ENCODE measurements at regions not wholly inside any gene's neighbourhood (a gene's known extent, or its start where the extent isn't known, plus 50 kb on each side); places are given as distances from the start of the nearest gene placed in this dataset.

- 85% methylated on average over 4 of the region's 7 CpGs for WGBS (ENCODE audit: insufficient coverage)
- H2AFZ ChIP-seq (ENCODE audit: insufficient read depth, low read depth, low read length, poor library complexity, severe bottlenecking) = no peak overlapping the region
- TF ChIP-seq CTCF (IDR thresholded peaks at IDR 0.05) = no peak
- no peaks in the 10 kb centered on the region for H3K36me3 ChIP-seq (replicated peaks in 1 of 2; ENCODE audit: control insufficient read depth in 1 of 2, insufficient read depth in 2 of 2, low read length in 2 of 2)
- H4K20me1 ChIP-seq (ENCODE audit: insufficient read depth, low read length) = no peaks in the 10 kb centered on the region
- no peaks in the 10 kb centered on the region for H3K9me3 ChIP-seq (replicated peaks in 1 of 2; ENCODE audit: control insufficient read depth in 1 of 2, insufficient read depth in 1 of 2, low read length in 2 of 2)
- no peak overlapping the region for H3K27ac ChIP-seq (ENCODE audit: low read depth in 1 of 2, low read length in 2 of 2)
- no peaks in the 10 kb centered on the region for H3K4me1 Mint-ChIP-seq
- H3K9ac ChIP-seq (ENCODE audit: insufficient read depth, low read length, poor library complexity, severe bottlenecking) = no peak overlapping the region
- no peak for DNase-seq
- no peaks in the 10 kb centered on the region for H3K79me2 ChIP-seq (ENCODE audit: insufficient read depth, low read length)
- intact Hi-C loops (cut with micrococcal nuclease) = no loop called here
- no peak overlapping the region for H3K4me2 ChIP-seq (replicated peaks; ENCODE audit: extremely low read depth, low read length, poor library complexity, severe bottlenecking)
- H3K27me3 ChIP-seq (ENCODE audit: control insufficient read depth in 2 of 2, insufficient read depth in 2 of 2, low read length in 2 of 2) = no peaks in the 10 kb centered on the region
- no peak overlapping the region for H3K4me3 Mint-ChIP-seq
- no peaks in the 10 kb centered on the region for H3K4me1 ChIP-seq (ENCODE audit: control insufficient read depth in 1 of 2, insufficient read depth in 2 of 2, low read length in 2 of 2)
- peaks cover 0 to 4% (median 3%) of the 10 kb centered on the region in 7 donors for H3K9me3 Mint-ChIP-seq
- H3K27me3 Mint-ChIP-seq (ENCODE audit: low read depth in 3 of 3) = peaks cover 3 to 16% (median 7%) of the 10 kb centered on the region in 3 donors
- H3K36me3 Mint-ChIP-seq = no peaks in the 10 kb centered on the region
- no peak overlapping the region for H3K4me3 ChIP-seq (replicated peaks in 1 of 3; ENCODE audit: low read depth in 2 of 3, low read length in 3 of 3)
- no peak overlapping the region for H3K27ac Mint-ChIP-seq
Observed at GRCh38 chr2:238988105-238988504, 140.2 kb downstream of the TWIST2 start.

DNA sequence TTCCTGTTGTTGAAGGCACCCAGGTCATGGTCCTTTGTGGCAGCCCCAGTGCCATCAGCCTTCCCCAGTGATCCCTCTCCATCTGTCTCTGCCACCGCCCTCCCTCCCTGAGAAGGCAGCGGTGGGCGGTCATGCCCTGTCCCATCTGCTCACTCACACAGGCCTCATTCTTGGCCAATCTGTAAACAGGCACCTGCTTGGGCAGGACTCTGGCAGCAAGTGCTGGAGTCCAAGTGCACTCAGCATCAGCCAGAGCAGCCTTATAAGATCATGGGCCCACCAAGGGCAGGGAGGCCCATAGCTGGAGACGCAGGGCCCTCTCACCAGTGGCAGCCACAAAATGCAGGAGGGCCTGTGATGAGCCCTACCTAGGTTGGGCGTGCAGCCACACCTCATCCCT lies 140.9 kb downstream of the TWIST2 start:
- Mint-ChIP-seq H3K4me3 (no peak overlapping the region), H3K27ac (no peak overlapping the region), H3K27me3 (ENCODE audit: low read depth in 3 of 3) (peaks cover 3 to 16% (median 6%) of the 10 kb centered on the region in 3 donors), H3K9me3 (peaks cover 0 to 4% (median 3%) of the 10 kb centered on the region in 7 donors), H3K4me1 (no peaks in the 10 kb centered on the region), H3K36me3 (no peaks in the 10 kb centered on the region)
- no peak overlapping the region for H3K4me2 ChIP-seq (replicated peaks; ENCODE audit: extremely low read depth, low read length, poor library complexity, severe bottlenecking)
- DNase-seq = no peak
- H3K9ac ChIP-seq (ENCODE audit: insufficient read depth, low read length, poor library complexity, severe bottlenecking) = no peak overlapping the region
- H3K79me2 ChIP-seq (ENCODE audit: insufficient read depth, low read length) = no peaks in the 10 kb centered on the region
- no peak overlapping the region for H3K4me3 ChIP-seq (replicated peaks in 1 of 3; ENCODE audit: low read depth in 2 of 3, low read length in 3 of 3)
- H3K36me3 ChIP-seq (replicated peaks in 1 of 2; ENCODE audit: control insufficient read depth in 1 of 2, insufficient read depth in 2 of 2, low read length in 2 of 2) = no peaks in the 10 kb centered on the region
- no peak overlapping the region for H3K27ac ChIP-seq (ENCODE audit: low read depth in 1 of 2, low read length in 2 of 2)
- H3K9me3 ChIP-seq (replicated peaks in 1 of 2; ENCODE audit: control insufficient read depth in 1 of 2, insufficient read depth in 1 of 2, low read length in 2 of 2) = peaks cover 0 to under 1% of the 10 kb centered on the region in 2 donors
- no peaks in the 10 kb centered on the region for H4K20me1 ChIP-seq (ENCODE audit: insufficient read depth, low read length)
- H3K27me3 ChIP-seq (ENCODE audit: control insufficient read depth in 2 of 2, insufficient read depth in 2 of 2, low read length in 2 of 2) = no peaks in the 10 kb centered on the region
- 98% methylated on average over 3 of the region's 5 CpGs for WGBS (ENCODE audit: insufficient coverage)
- no peaks in the 10 kb centered on the region for H3K4me1 ChIP-seq (ENCODE audit: control insufficient read depth in 1 of 2, insufficient read depth in 2 of 2, low read length in 2 of 2)
- intact Hi-C loops (cut with micrococcal nuclease) = no loop called here
- H2AFZ ChIP-seq (ENCODE audit: insufficient read depth, low read depth, low read length, poor library complexity, severe bottlenecking) = no peak overlapping the region
- no peak for TF ChIP-seq CTCF (IDR thresholded peaks at IDR 0.05)

Measured in CD14-positive monocyte (primary cell).